Upper lobe of left lung (tissue), 4 donors: ENCODE measurements at regions not wholly inside any gene's neighbourhood (a gene's known extent, or its start where the extent isn't known, plus 50 kb on each side); places are given as distances from the start of the nearest gene placed in this dataset.

Experiments
- EP300 ChIP-seq, 4 donors: sonication (generic); formaldehyde crosslinking; IDR thresholded peaks; one replicate each; pipeline ENCODE4 v1.5.1; 2017; ENCODE audit warnings: antibody characterized with exemption in 4 of 4, control low read depth in 2 of 4
- POLR2A ChIP-seq, 4 donors: fragments of 450-650 bp; IDR thresholded peaks; one replicate each; pipeline ENCODE4 v1.5.1; 2016 to 2017; ENCODE audit warnings: antibody characterized with exemption in 4 of 4, mild to moderate bottlenecking in 2 of 4
- POLR2AphosphoS5 ChIP-seq, 2 donors: sonication (generic); formaldehyde crosslinking; IDR thresholded peaks; one replicate each; pipeline ENCODE4 v1.5.1; 2017; ENCODE audit warnings: antibody characterized with exemption in 2 of 2
- TF ChIP-seq, protein P1 (sequence below), 6 experiments: fragments of 450-650 bp in 4 of 6; fragments of 200-600 bp in 2 of 6; sonication (generic) in 2 of 6; IDR thresholded peaks; one replicate each; pipeline ENCODE4 v1.5.1; 2016 to 2019; ENCODE audit warnings: antibody characterized with exemption in 6 of 6

DNA sequence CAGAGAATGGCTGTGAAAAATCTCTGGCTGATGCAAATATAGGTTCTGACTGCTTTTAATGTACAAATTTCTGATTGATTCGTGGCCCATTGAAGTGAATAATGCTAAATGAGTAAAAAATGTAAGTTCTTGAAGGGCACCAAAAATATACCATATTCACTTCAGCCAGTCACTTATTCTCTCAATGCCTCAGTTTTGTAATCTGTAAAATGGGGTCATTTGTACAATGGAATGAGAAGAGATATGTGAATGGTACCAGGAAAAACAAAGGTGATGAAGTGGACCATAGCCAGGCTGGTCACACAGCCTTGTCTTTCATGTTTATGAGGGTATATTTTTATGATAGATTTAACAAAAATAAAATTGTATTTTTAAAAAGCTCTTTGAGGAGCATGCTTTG is 441.2 kb upstream of the NR3C2 start:
- TF ChIP-seq, protein P1, sequence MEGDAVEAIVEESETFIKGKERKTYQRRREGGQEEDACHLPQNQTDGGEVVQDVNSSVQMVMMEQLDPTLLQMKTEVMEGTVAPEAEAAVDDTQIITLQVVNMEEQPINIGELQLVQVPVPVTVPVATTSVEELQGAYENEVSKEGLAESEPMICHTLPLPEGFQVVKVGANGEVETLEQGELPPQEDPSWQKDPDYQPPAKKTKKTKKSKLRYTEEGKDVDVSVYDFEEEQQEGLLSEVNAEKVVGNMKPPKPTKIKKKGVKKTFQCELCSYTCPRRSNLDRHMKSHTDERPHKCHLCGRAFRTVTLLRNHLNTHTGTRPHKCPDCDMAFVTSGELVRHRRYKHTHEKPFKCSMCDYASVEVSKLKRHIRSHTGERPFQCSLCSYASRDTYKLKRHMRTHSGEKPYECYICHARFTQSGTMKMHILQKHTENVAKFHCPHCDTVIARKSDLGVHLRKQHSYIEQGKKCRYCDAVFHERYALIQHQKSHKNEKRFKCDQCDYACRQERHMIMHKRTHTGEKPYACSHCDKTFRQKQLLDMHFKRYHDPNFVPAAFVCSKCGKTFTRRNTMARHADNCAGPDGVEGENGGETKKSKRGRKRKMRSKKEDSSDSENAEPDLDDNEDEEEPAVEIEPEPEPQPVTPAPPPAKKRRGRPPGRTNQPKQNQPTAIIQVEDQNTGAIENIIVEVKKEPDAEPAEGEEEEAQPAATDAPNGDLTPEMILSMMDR (IDR thresholded peaks at IDR 0.05) = no peak
- TF ChIP-seq POLR2AphosphoS5 (IDR thresholded peaks at IDR 0.05) (no peak), EP300 (IDR thresholded peaks at IDR 0.05) (no peak), POLR2A (IDR thresholded peaks at IDR 0.05) (no peak)
